ENCODE measurements at regions not wholly inside any gene's neighbourhood (a gene's known extent, or its start where the extent isn't known, plus 50 kb on each side); places are given as distances from the start of the nearest gene placed in this dataset.

DNA sequence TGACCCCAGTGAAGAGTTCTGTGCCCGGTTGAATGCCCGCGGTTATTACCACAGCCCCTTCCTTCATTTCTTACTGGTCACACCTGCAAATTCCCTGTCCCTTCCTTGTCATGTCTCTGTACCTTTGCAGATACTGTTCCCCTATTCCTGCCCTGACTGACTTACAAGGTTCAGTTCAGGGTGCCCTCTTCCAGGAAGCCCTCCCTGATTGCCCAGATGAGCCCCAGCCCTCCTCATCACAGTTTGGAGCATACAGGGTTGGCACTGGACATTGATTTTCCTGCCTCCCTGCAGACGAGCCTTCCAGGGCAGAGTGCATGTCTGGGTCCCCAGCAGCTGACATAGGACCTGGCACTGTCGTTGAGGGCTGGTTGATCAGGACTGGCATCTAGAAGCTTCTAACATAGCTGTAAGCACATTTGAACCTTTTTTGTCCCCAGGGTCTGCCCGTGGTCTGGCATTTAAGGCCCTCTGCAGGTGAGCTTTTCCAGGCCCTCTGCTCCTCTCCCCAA lies 70.4 kb upstream of the SHISAL1 start:
- Histone ChIP-seq H3K4me1 (ENCODE audit: control insufficient read depth in 1 of 2, insufficient read depth in 2 of 2, low read length in 2 of 2) (no peaks in the 10 kb centered on the region), H3K27me3 (ENCODE audit: insufficient read depth, low read length) (peaks cover 13% of the 10 kb centered on the region), H3K4me3 (replicated peaks in 1 of 2; ENCODE audit: low read depth in 1 of 2, low read length in 2 of 2) (no peak overlapping the region), H3K79me2 (ENCODE audit: insufficient read depth, low read length) (no peaks in the 10 kb centered on the region), H3K4me2 (ENCODE audit: low read length) (no peak overlapping the region), H3K9me2 (ENCODE audit: insufficient read depth) (no peaks in the 10 kb centered on the region), H4K20me1 (ENCODE audit: insufficient read depth) (no peaks in the 10 kb centered on the region), H3K27ac (ENCODE audit: low read depth, low read length) (no peak overlapping the region), H2AFZ (ENCODE audit: low read depth, low read length, poor library complexity, severe bottlenecking) (no peak overlapping the region), H3K9me3 (ENCODE audit: control insufficient read depth in 1 of 2, insufficient read depth in 1 of 2, low read depth in 1 of 2, low read length in 2 of 2) (0 out of 4 replicates have a peak, but pooled peaks cover 0 to 7% of the 10 kb centered on the region in 2 experiments), H3K36me3 (ENCODE audit: control insufficient read depth in 1 of 2, insufficient read depth in 2 of 2, low read length in 2 of 2) (no peaks in the 10 kb centered on the region), H3K9ac (ENCODE audit: low read length) (no peak overlapping the region)
- intact Hi-C loops (cut with micrococcal nuclease): no loop called here
- no TSS peak for BruUV-seq (replicated peaks)
- CTCF ChIA-PET: no interaction called here
- POLR2A ChIA-PET: no interaction called here
- no peak for ATAC-seq
- no peak for DNase-seq (ENCODE audit: low read depth, low spot score)
- TF ChIP-seq, protein P1, sequence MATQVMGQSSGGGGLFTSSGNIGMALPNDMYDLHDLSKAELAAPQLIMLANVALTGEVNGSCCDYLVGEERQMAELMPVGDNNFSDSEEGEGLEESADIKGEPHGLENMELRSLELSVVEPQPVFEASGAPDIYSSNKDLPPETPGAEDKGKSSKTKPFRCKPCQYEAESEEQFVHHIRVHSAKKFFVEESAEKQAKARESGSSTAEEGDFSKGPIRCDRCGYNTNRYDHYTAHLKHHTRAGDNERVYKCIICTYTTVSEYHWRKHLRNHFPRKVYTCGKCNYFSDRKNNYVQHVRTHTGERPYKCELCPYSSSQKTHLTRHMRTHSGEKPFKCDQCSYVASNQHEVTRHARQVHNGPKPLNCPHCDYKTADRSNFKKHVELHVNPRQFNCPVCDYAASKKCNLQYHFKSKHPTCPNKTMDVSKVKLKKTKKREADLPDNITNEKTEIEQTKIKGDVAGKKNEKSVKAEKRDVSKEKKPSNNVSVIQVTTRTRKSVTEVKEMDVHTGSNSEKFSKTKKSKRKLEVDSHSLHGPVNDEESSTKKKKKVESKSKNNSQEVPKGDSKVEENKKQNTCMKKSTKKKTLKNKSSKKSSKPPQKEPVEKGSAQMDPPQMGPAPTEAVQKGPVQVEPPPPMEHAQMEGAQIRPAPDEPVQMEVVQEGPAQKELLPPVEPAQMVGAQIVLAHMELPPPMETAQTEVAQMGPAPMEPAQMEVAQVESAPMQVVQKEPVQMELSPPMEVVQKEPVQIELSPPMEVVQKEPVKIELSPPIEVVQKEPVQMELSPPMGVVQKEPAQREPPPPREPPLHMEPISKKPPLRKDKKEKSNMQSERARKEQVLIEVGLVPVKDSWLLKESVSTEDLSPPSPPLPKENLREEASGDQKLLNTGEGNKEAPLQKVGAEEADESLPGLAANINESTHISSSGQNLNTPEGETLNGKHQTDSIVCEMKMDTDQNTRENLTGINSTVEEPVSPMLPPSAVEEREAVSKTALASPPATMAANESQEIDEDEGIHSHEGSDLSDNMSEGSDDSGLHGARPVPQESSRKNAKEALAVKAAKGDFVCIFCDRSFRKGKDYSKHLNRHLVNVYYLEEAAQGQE (IDR thresholded peaks at IDR 0.05; ENCODE audit: low read depth): no peak
- TF ChIP-seq SRF (IDR thresholded peaks at IDR 0.05; ENCODE audit: low read depth) (no peak), JUND (IDR thresholded peaks at IDR 0.05) (no peak), SP1 (IDR thresholded peaks at IDR 0.05; ENCODE audit: low read depth) (no peak), ELF1 (IDR thresholded peaks at IDR 0.05; ENCODE audit: borderline replicate concordance, low read depth) (no peak), EGR1 (IDR thresholded peaks at IDR 0.05; ENCODE audit: low read depth) (no peak), CEBPB (IDR thresholded peaks at IDR 0.05; ENCODE audit: low read depth) (no peak), POLR2AphosphoS5 (IDR thresholded peaks at IDR 0.05; ENCODE audit: low read depth, low read length) (no peak), TCF7L2 (IDR thresholded peaks at IDR 0.05; ENCODE audit: borderline replicate concordance, extremely low read depth, insufficient read depth, insufficient read length) (no peak), FOSL1 (IDR thresholded peaks at IDR 0.05; ENCODE audit: low read depth) (no peak)
- RAD21 ChIA-PET (ENCODE audit: low non-redundant PET in 1 of 2, low total read pairs in 2 of 2, uncharacterized antibody in 2 of 2, unreplicated experiment in 2 of 2): no interaction called here

All from HCT116 (cell line).